ENCODE measurements at regions not wholly inside any gene's neighbourhood (a gene's known extent, or its start where the extent isn't known, plus 50 kb on each side); places are given as distances from the start of the nearest gene placed in this dataset.

DNA sequence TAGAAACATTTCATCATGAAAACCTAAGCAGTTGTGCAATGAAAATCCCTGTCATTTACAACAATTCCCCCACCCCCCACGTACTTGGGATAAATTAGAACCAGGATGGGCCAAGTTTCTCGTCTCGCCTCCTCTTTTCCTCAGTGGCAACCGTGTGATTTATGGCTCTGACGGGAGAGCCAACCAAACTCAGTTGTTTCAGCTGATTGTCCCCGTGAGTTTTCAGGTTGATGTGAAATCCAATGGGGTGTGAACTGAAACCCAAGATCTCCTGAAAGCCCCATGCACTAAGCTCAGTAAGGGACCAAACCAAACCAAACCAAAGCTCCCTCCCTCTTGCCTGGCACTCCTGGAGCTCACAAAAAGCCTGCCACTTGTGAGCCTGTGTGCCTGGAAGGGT lies 138.7 kb upstream of the SLC24A2 start:
- FAIRE-seq (no peak), DNase-seq (ENCODE audit: low read depth, low spot score) (no peak)
- Histone ChIP-seq H3K4me1 (ENCODE audit: control insufficient read depth, extremely low read depth, insufficient read depth, low read length) (peaks cover 5% of the 10 kb centered on the region), H4K20me1 (replicated peaks; ENCODE audit: control insufficient read depth, extremely low read depth, insufficient read depth, low read length) (no peaks in the 10 kb centered on the region), H3K4me3 (replicated peaks in 1 of 3; ENCODE audit: insufficient read depth in 1 of 3, low read depth in 1 of 3, low read length in 3 of 3) (no peak overlapping the region), H3K9me1 (replicated peaks; ENCODE audit: control insufficient read depth, extremely low read depth, insufficient read depth, low read length) (no peaks in the 10 kb centered on the region), H3K79me2 (ENCODE audit: control insufficient read depth, insufficient read depth, low read length) (no peaks in the 10 kb centered on the region), H3K9me3 (replicated peaks; ENCODE audit: control insufficient read depth, insufficient read depth, low read length) (no peaks in the 10 kb centered on the region), H2AFZ (ENCODE audit: low read depth, low read length) (no peak overlapping the region), H3K27ac (ENCODE audit: insufficient read depth, low read depth, low read length) (no peak overlapping the region), H3K4me2 (ENCODE audit: insufficient read depth, low read length) (no peak overlapping the region), H3K36me3 (ENCODE audit: control insufficient read depth in 2 of 2, extremely low read depth in 1 of 2, insufficient read depth in 2 of 2, low read length in 2 of 2) (no peaks in the 10 kb centered on the region), H3K9ac (replicated peaks; ENCODE audit: extremely low read depth, insufficient read depth, low read length) (no peak overlapping the region), H3K27me3 (ENCODE audit: control insufficient read depth in 2 of 2, insufficient read depth in 2 of 2, low read length in 2 of 2) (peaks cover 5 to 13% of the 10 kb centered on the region in 2 experiments)
- no TSS peak for BruUV-seq (replicated peaks)
- intact Hi-C loops (cut with micrococcal nuclease): loop anchor here (5.0 to 10.0 kb wide), 3 partner anchors 100 to 957 kb away; no protein-coding TSS in a partner anchor
- POLR2A ChIA-PET: no interaction called here
- dilution Hi-C loops (cut with MboI; ENCODE audit: extremely low pct_ligation_motif_present, low sequenced_read_pairs): no loop called here
- CTCF ChIA-PET: interaction anchor here (0.7 to 2.7 kb wide), 10 partner anchors 10 to 1188 kb away, joined by 3 to 24 read pairs (median 3); partner anchors contain the start of gene MLLT3
- TF ChIP-seq, protein P1, sequence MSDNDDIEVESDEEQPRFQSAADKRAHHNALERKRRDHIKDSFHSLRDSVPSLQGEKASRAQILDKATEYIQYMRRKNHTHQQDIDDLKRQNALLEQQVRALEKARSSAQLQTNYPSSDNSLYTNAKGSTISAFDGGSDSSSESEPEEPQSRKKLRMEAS (IDR thresholded peaks at IDR 0.05; ENCODE audit: insufficient read depth, insufficient read length): no peak

GRCh38 chr9:19926774-19927173 lies 137.9 kb upstream of the SLC24A2 start:
- ChIA-PET POLR2A (no interaction called here), CTCF (interaction anchor here (0.7 to 2.7 kb wide), 9 partner anchors 11 to 1189 kb away, joined by 3 to 24 read pairs (median 3); partner anchors contain the start of gene MLLT3)
- intact Hi-C loops (cut with micrococcal nuclease): loop anchor here (1.0 to 10.0 kb wide), 9 partner anchors 101 to 1185 kb away; no protein-coding TSS in a partner anchor
- no TSS peak for BruUV-seq (replicated peaks)
- peaks cover 5 to 13% of the 10 kb centered on the region in 2 experiments for H3K27me3 ChIP-seq (ENCODE audit: control insufficient read depth in 2 of 2, insufficient read depth in 2 of 2, low read length in 2 of 2)
- no peak overlapping the region for H3K9ac ChIP-seq (replicated peaks; ENCODE audit: extremely low read depth, insufficient read depth, low read length)
- no peak overlapping the region for H2AFZ ChIP-seq (ENCODE audit: low read depth, low read length)
- DNase-seq (ENCODE audit: low read depth, low spot score) (no peak), FAIRE-seq (no peak)
- dilution Hi-C loops (cut with MboI; ENCODE audit: extremely low pct_ligation_motif_present, low sequenced_read_pairs): no loop called here
- no peaks in the 10 kb centered on the region for H4K20me1 ChIP-seq (replicated peaks; ENCODE audit: control insufficient read depth, extremely low read depth, insufficient read depth, low read length)
- no peaks in the 10 kb centered on the region for H3K79me2 ChIP-seq (ENCODE audit: control insufficient read depth, insufficient read depth, low read length)
- no peak overlapping the region for H3K27ac ChIP-seq (ENCODE audit: insufficient read depth, low read depth, low read length)
- peaks cover 5% of the 10 kb centered on the region for H3K4me1 ChIP-seq (ENCODE audit: control insufficient read depth, extremely low read depth, insufficient read depth, low read length)
- H3K4me2 ChIP-seq (ENCODE audit: insufficient read depth, low read length): no peak overlapping the region
- no peaks in the 10 kb centered on the region for H3K9me1 ChIP-seq (replicated peaks; ENCODE audit: control insufficient read depth, extremely low read depth, insufficient read depth, low read length)
- TF ChIP-seq POLR2A (IDR thresholded peaks at IDR 0.05; ENCODE audit: low read depth, low read length): no peak
- no peak for TF ChIP-seq MYC (IDR thresholded peaks at IDR 0.05; ENCODE audit: low read depth, low read length)
- no peak for TF ChIP-seq CTCF (IDR thresholded peaks at IDR 0.05; ENCODE audit: extremely low read depth in 1 of 2, insufficient read depth in 1 of 2, low read depth in 1 of 2, low read length in 2 of 2)
- no peak for TF ChIP-seq JUN (IDR thresholded peaks at IDR 0.05; ENCODE audit: borderline replicate concordance, insufficient read depth, insufficient read length, low read depth)
- no peak for TF ChIP-seq POLR2AphosphoS5 (IDR thresholded peaks at IDR 0.05; ENCODE audit: insufficient read depth, low read depth, low read length)
- TF ChIP-seq, protein P1 (IDR thresholded peaks at IDR 0.05; ENCODE audit: insufficient read depth, insufficient read length): no peak
- no peak for TF ChIP-seq FOS (IDR thresholded peaks at IDR 0.05; ENCODE audit: borderline replicate concordance, insufficient read depth, low read length)
- no peak for TF ChIP-seq GATA2 (IDR thresholded peaks at IDR 0.05; ENCODE audit: insufficient read depth, insufficient read length, low read depth, low read length)
- TF ChIP-seq EZH2 (IDR thresholded peaks at IDR 0.05; ENCODE audit: borderline replicate concordance, low read depth, low read length, severe bottlenecking): no peak
- no peak overlapping the region for H3K4me3 ChIP-seq (replicated peaks in 1 of 3; ENCODE audit: insufficient read depth in 1 of 3, low read depth in 1 of 3, low read length in 3 of 3)
- no peaks in the 10 kb centered on the region for H3K36me3 ChIP-seq (ENCODE audit: control insufficient read depth in 2 of 2, extremely low read depth in 1 of 2, insufficient read depth in 2 of 2, low read length in 2 of 2)
- no peaks in the 10 kb centered on the region for H3K9me3 ChIP-seq (replicated peaks; ENCODE audit: control insufficient read depth, insufficient read depth, low read length)

All from endothelial cell of umbilical vein (primary cell).